ENCODE measurements at regions not wholly inside any gene's neighbourhood (a gene's known extent, or its start where the extent isn't known, plus 50 kb on each side); places are given as distances from the start of the nearest gene placed in this dataset.
"Not testable (repeated sequence)": the region's sequence is repeated elsewhere in the genome, so short reads cannot be mapped to it uniquely, and the experiment has no call there.

- Histone ChIP-seq H3K9ac (ENCODE audit: low read depth, low read length) (no peak overlapping the region), H3K9me3 (ENCODE audit: control insufficient read depth, insufficient read depth, low read length) (no peaks in the 10 kb centered on the region), H3K4me1 (ENCODE audit: control insufficient read depth, insufficient read depth, low read length) (no peaks in the 10 kb centered on the region), H3K27me3 (ENCODE audit: control insufficient read depth, insufficient read depth, low read length) (no peaks in the 10 kb centered on the region), H3K4me3 (ENCODE audit: low read depth, low read length) (no peak overlapping the region), H3K36me3 (ENCODE audit: control insufficient read depth, insufficient read depth, low read length) (no peaks in the 10 kb centered on the region)
These were observed 1343.6 kb upstream of the CITED2 start for GRCh38 chr6:140718021-140718420.

- H3K27me3 ChIP-seq (ENCODE audit: control insufficient read depth, insufficient read depth, low read length), result no peaks in the 10 kb centered on the region
These were observed 1339.0 kb upstream of the CITED2 start for GRCh38 chr6:140713495-140713894.

GRCh38 chr6:140711019-140711613 is 1336.7 kb upstream of the CITED2 start:
- H3K9ac ChIP-seq (ENCODE audit: low read depth, low read length), result no peak overlapping the region
- H3K4me3 ChIP-seq (ENCODE audit: low read depth, low read length), result no peak overlapping the region
- no peaks in the 10 kb centered on the region for H3K36me3 ChIP-seq (ENCODE audit: control insufficient read depth, insufficient read depth, low read length)
- no peaks in the 10 kb centered on the region for H3K27me3 ChIP-seq (ENCODE audit: control insufficient read depth, insufficient read depth, low read length)
- H3K9me3 ChIP-seq (ENCODE audit: control insufficient read depth, insufficient read depth, low read length), result no peaks in the 10 kb centered on the region
- H3K4me1 ChIP-seq (ENCODE audit: control insufficient read depth, insufficient read depth, low read length), result no peaks in the 10 kb centered on the region

More at GRCh38 chr6:140713495-140713894, 1339.0 kb upstream of the CITED2 start:
- Histone ChIP-seq H3K4me3 (ENCODE audit: low read depth, low read length) (no peak overlapping the region), H3K4me1 (ENCODE audit: control insufficient read depth, insufficient read depth, low read length) (no peaks in the 10 kb centered on the region), H3K9me3 (ENCODE audit: control insufficient read depth, insufficient read depth, low read length) (no peaks in the 10 kb centered on the region), H3K9ac (ENCODE audit: low read depth, low read length) (no peak overlapping the region), H3K36me3 (ENCODE audit: control insufficient read depth, insufficient read depth, low read length) (no peaks in the 10 kb centered on the region)

- Histone ChIP-seq H3K4me3 (ENCODE audit: low read depth, low read length) (no peak overlapping the region), H3K9me3 (ENCODE audit: control insufficient read depth, insufficient read depth, low read length) (no peaks in the 10 kb centered on the region), H3K27me3 (ENCODE audit: control insufficient read depth, insufficient read depth, low read length) (no peaks in the 10 kb centered on the region), H3K4me1 (ENCODE audit: control insufficient read depth, insufficient read depth, low read length) (no peaks in the 10 kb centered on the region), H3K36me3 (ENCODE audit: control insufficient read depth, insufficient read depth, low read length) (no peaks in the 10 kb centered on the region), H3K9ac (ENCODE audit: low read depth, low read length) (no peak overlapping the region)
These were observed 1334.0 kb upstream of the CITED2 start for GRCh38 chr6:140708441-140708840.

GRCh38 chr6:140704008-140704407 is 1329.6 kb upstream of the CITED2 start:
- not testable (repeated sequence) for H3K4me3 ChIP-seq (ENCODE audit: low read depth, low read length); H3K9ac ChIP-seq (ENCODE audit: low read depth, low read length); H3K27me3 ChIP-seq (ENCODE audit: control insufficient read depth, insufficient read depth, low read length); H3K9me3 ChIP-seq (ENCODE audit: control insufficient read depth, insufficient read depth, low read length); H3K4me1 ChIP-seq (ENCODE audit: control insufficient read depth, insufficient read depth, low read length); H3K36me3 ChIP-seq (ENCODE audit: control insufficient read depth, insufficient read depth, low read length)

GRCh38 chr6:140697585-140697984 is 1323.1 kb upstream of the CITED2 start:
- H3K9me3 ChIP-seq (ENCODE audit: control insufficient read depth, insufficient read depth, low read length), result no peaks in the 10 kb centered on the region
- H3K4me1 ChIP-seq (ENCODE audit: control insufficient read depth, insufficient read depth, low read length), result no peaks in the 10 kb centered on the region
- H3K9ac ChIP-seq (ENCODE audit: low read depth, low read length), result no peak overlapping the region
- no peaks in the 10 kb centered on the region for H3K36me3 ChIP-seq (ENCODE audit: control insufficient read depth, insufficient read depth, low read length)
- no peak overlapping the region for H3K4me3 ChIP-seq (ENCODE audit: low read depth, low read length)
- no peaks in the 10 kb centered on the region for H3K27me3 ChIP-seq (ENCODE audit: control insufficient read depth, insufficient read depth, low read length)

- Histone ChIP-seq H3K9me3 (ENCODE audit: control insufficient read depth, insufficient read depth, low read length) (no peaks in the 10 kb centered on the region), H3K4me3 (ENCODE audit: low read depth, low read length) (no peak overlapping the region), H3K36me3 (ENCODE audit: control insufficient read depth, insufficient read depth, low read length) (no peaks in the 10 kb centered on the region), H3K27me3 (ENCODE audit: control insufficient read depth, insufficient read depth, low read length) (no peaks in the 10 kb centered on the region), H3K4me1 (ENCODE audit: control insufficient read depth, insufficient read depth, low read length) (no peaks in the 10 kb centered on the region), H3K9ac (ENCODE audit: low read depth, low read length) (no peak overlapping the region)
These were observed 1310.5 kb upstream of the CITED2 start for GRCh38 chr6:140684776-140685550.

GRCh38 chr6:140677781-140678528 is 1303.5 kb upstream of the CITED2 start:
- no peaks in the 10 kb centered on the region for H3K4me1 ChIP-seq (ENCODE audit: control insufficient read depth, insufficient read depth, low read length)
- H3K9ac ChIP-seq (ENCODE audit: low read depth, low read length), result no peak overlapping the region
- H3K36me3 ChIP-seq (ENCODE audit: control insufficient read depth, insufficient read depth, low read length), result no peaks in the 10 kb centered on the region
- no peak overlapping the region for H3K4me3 ChIP-seq (ENCODE audit: low read depth, low read length)
- no peaks in the 10 kb centered on the region for H3K9me3 ChIP-seq (ENCODE audit: control insufficient read depth, insufficient read depth, low read length)
- no peaks in the 10 kb centered on the region for H3K27me3 ChIP-seq (ENCODE audit: control insufficient read depth, insufficient read depth, low read length)

- H3K9me3 ChIP-seq (ENCODE audit: control insufficient read depth, insufficient read depth, low read length), result no peaks in the 10 kb centered on the region
These were observed 1297.5 kb upstream of the CITED2 start for GRCh38 chr6:140671926-140672325.

GRCh38 chr6:140670021-140670420 is 1295.6 kb upstream of the CITED2 start:
- Histone ChIP-seq H3K4me3 (ENCODE audit: low read depth, low read length) (no peak overlapping the region), H3K36me3 (ENCODE audit: control insufficient read depth, insufficient read depth, low read length) (no peaks in the 10 kb centered on the region), H3K27me3 (ENCODE audit: control insufficient read depth, insufficient read depth, low read length) (no peaks in the 10 kb centered on the region), H3K9ac (ENCODE audit: low read depth, low read length) (no peak overlapping the region), H3K4me1 (ENCODE audit: control insufficient read depth, insufficient read depth, low read length) (no peaks in the 10 kb centered on the region), H3K9me3 (ENCODE audit: control insufficient read depth, insufficient read depth, low read length) (no peaks in the 10 kb centered on the region)

More at GRCh38 chr6:140671926-140672325, 1297.5 kb upstream of the CITED2 start:
- H3K4me1 ChIP-seq (ENCODE audit: control insufficient read depth, insufficient read depth, low read length), result no peaks in the 10 kb centered on the region
- no peaks in the 10 kb centered on the region for H3K36me3 ChIP-seq (ENCODE audit: control insufficient read depth, insufficient read depth, low read length)
- no peak overlapping the region for H3K9ac ChIP-seq (ENCODE audit: low read depth, low read length)
- H3K27me3 ChIP-seq (ENCODE audit: control insufficient read depth, insufficient read depth, low read length), result no peaks in the 10 kb centered on the region
- no peak overlapping the region for H3K4me3 ChIP-seq (ENCODE audit: low read depth, low read length)

- Histone ChIP-seq H3K4me1 (ENCODE audit: control insufficient read depth, insufficient read depth, low read length) (no peaks in the 10 kb centered on the region), H3K27me3 (ENCODE audit: control insufficient read depth, insufficient read depth, low read length) (no peaks in the 10 kb centered on the region), H3K36me3 (ENCODE audit: control insufficient read depth, insufficient read depth, low read length) (no peaks in the 10 kb centered on the region), H3K4me3 (ENCODE audit: low read depth, low read length) (no peak overlapping the region), H3K9me3 (ENCODE audit: control insufficient read depth, insufficient read depth, low read length) (no peaks in the 10 kb centered on the region), H3K9ac (ENCODE audit: low read depth, low read length) (no peak overlapping the region)
These were observed 1294.9 kb upstream of the CITED2 start for GRCh38 chr6:140669321-140669720.

- Histone ChIP-seq H3K9ac (ENCODE audit: low read depth, low read length) (no peak overlapping the region), H3K9me3 (ENCODE audit: control insufficient read depth, insufficient read depth, low read length) (no peaks in the 10 kb centered on the region), H3K36me3 (ENCODE audit: control insufficient read depth, insufficient read depth, low read length) (no peaks in the 10 kb centered on the region), H3K4me1 (ENCODE audit: control insufficient read depth, insufficient read depth, low read length) (no peaks in the 10 kb centered on the region), H3K27me3 (ENCODE audit: control insufficient read depth, insufficient read depth, low read length) (no peaks in the 10 kb centered on the region), H3K4me3 (ENCODE audit: low read depth, low read length) (no peak overlapping the region)
These were observed 1289.3 kb upstream of the CITED2 start for GRCh38 chr6:140663772-140664171.
